ENCODE measurements at regions not wholly inside any gene's neighbourhood (a gene's known extent, or its start where the extent isn't known, plus 50 kb on each side); places are given as distances from the start of the nearest gene placed in this dataset.

DNA sequence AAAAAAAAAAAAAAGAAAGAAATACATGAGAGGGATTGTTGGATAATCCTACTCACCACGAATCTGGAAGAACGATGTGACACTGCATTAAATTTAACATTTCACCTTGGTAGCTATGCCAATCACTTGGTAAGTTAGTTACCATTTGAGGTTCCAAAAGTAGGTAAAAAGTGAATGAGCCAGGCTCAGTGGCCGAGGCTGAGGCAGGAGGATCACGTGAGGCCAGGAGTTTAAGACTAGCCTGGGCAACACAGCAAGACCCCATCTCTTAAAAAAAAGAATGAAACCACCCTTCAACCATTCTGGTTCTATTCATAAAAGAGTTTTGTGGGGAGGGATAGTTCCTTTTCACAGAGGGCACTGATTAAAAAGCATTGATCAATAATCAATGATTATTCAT, 133.6 kb downstream of the ADSS2 start:
- Histone ChIP-seq H3K9me3 (no peaks in the 10 kb centered on the region), H3K36me3 (no peaks in the 10 kb centered on the region), H3K27me3 (no peaks in the 10 kb centered on the region), H3K4me3 (no peak overlapping the region), H3K27ac (no peak overlapping the region), H3K4me1 (peaks cover 11 to 32% (median 16%) of the 10 kb centered on the region in 4 donors)
- no peak for TF ChIP-seq POLR2AphosphoS5 (IDR thresholded peaks at IDR 0.05)
- TF ChIP-seq EP300 (IDR thresholded peaks at IDR 0.05) = no peak
- no peak for TF ChIP-seq POLR2A (IDR thresholded peaks at IDR 0.05)
- no peak for TF ChIP-seq CTCF (IDR thresholded peaks at IDR 0.05)
- DNase-seq = no peak
- intact Hi-C loops (cut with DNase I; ENCODE audit: low total_unique reads) = no loop called here
- WGBS, 5 donors = 94 to 99% (median 96%) methylated on average over 4 of the region's 4 CpGs

GRCh38 chr1:244318512-244318911, 133.2 kb downstream of the ADSS2 start:
- H3K4me3 ChIP-seq = no peak overlapping the region
- 74 to 96% (median 87%) methylated on average over 5 of the region's 5 CpGs for WGBS, 5 donors
- H3K4me1 ChIP-seq = peaks cover 14 to 36% (median 19%) of the 10 kb centered on the region in 4 donors
- H3K27ac ChIP-seq = no peak overlapping the region
- no peak for DNase-seq
- TF ChIP-seq POLR2AphosphoS5 (IDR thresholded peaks at IDR 0.05) (no peak), POLR2A (IDR thresholded peaks at IDR 0.05) (no peak), EP300 (IDR thresholded peaks at IDR 0.05) (no peak), CTCF (IDR thresholded peaks at IDR 0.05) (no peak)
- H3K27me3 ChIP-seq = no peaks in the 10 kb centered on the region
- H3K36me3 ChIP-seq = no peaks in the 10 kb centered on the region
- H3K9me3 ChIP-seq = no peaks in the 10 kb centered on the region
- intact Hi-C loops (cut with DNase I; ENCODE audit: low total_unique reads) = no loop called here

- Histone ChIP-seq H3K4me1 (peaks cover 23 to 45% (median 29%) of the 10 kb centered on the region in 4 donors), H3K27me3 (no peaks in the 10 kb centered on the region), H3K27ac (peak overlapping the region in 3 of 5 donors; percentile 59 to 74 (median 59)), H3K36me3 (no peaks in the 10 kb centered on the region), H3K4me3 (no peak overlapping the region), H3K9me3 (no peaks in the 10 kb centered on the region)
- DNase-seq = no peak
- intact Hi-C loops (cut with DNase I; ENCODE audit: low total_unique reads) = no loop called here
- WGBS, 5 donors = 68 to 75% (median 71%) methylated on average over 9 of the region's 9 CpGs
- TF ChIP-seq POLR2AphosphoS5 (IDR thresholded peaks at IDR 0.05) = peak in 2 of 3 donors; percentile 26 to 35
- TF ChIP-seq EP300 (IDR thresholded peaks at IDR 0.05) = no peak
- TF ChIP-seq CTCF (IDR thresholded peaks at IDR 0.05) = no peak
These were observed 132.2 kb downstream of the ADSS2 start for GRCh38 chr1:244319283-244320132.

DNA sequence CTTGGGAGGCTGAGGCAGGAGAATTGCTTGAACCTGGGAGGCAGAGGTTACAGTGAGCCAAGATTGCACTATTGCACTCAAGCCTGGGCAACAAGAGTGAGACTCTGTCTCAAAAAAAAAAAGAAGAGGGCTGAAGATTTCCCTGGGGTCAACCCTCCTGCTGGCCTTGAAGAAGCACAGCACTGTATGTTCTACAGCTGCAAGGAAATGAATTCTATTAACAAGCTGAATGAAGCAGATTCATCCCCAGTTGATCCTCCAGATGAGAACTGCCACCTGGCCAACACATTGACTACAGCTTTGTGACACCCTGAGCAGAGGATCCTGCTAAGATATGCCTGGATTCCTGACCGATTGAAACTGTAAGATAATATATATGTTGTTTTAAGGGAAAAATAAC, 129.5 kb downstream of the ADSS2 start:
- Histone ChIP-seq H3K27ac (peak overlapping the region in 4 of 5 donors; percentile 72 to 91 (median 86)), H3K27me3 (no peaks in the 10 kb centered on the region), H3K36me3 (no peaks in the 10 kb centered on the region), H3K9me3 (no peaks in the 10 kb centered on the region), H3K4me1 (peaks cover 23 to 67% (median 34%) of the 10 kb centered on the region in 4 donors), H3K4me3 (no peak overlapping the region)
- WGBS, 5 donors = 33 to 73% (median 48%) methylated on average over 1 of the region's 1 CpG
- no peak for TF ChIP-seq EP300 (IDR thresholded peaks at IDR 0.05)
- TF ChIP-seq POLR2AphosphoS5 (IDR thresholded peaks at IDR 0.05) = no peak
- no peak for TF ChIP-seq CTCF (IDR thresholded peaks at IDR 0.05)
- no peak for TF ChIP-seq POLR2A (IDR thresholded peaks at IDR 0.05)
- intact Hi-C loops (cut with DNase I; ENCODE audit: low total_unique reads) = no loop called here
- DNase-seq = no peak

Data from stomach (tissue), 8 donors.